GM18909 (cell line): ENCODE measurements at regions not wholly inside any gene's neighbourhood (a gene's known extent, or its start where the extent isn't known, plus 50 kb on each side); places are given as distances from the start of the nearest gene placed in this dataset.

Source experiments
- ATAC-seq: cut with Tn5 transposase; IDR thresholded peaks from one replicate; pipeline ENCODE4 v1.9.1; 2021; ENCODE audit warnings: mild to moderate bottlenecking; ENCODE audit not compliant: unreplicated experiment, poor library complexity

DNA sequence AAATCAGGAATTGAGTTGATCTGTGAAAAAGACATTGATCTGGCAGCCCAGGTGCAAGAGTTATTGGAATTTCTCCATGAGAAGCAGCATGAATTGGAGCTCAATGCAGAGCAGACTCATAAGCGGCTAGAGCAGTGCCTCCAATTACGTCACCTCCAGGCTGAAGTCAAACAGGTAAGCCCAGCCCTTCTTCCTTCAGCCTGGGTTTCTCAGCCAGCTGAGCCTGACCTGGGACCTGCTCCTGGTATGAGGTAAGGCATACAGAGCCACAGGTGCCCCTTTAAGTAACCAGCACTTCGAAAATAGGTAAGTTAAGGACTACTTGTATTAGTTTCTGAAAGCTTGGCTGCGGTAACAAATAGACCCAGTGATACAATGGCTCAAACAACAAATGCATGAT, 307.4 kb upstream of the UMPS start:
- ATAC-seq = no peak

DNA sequence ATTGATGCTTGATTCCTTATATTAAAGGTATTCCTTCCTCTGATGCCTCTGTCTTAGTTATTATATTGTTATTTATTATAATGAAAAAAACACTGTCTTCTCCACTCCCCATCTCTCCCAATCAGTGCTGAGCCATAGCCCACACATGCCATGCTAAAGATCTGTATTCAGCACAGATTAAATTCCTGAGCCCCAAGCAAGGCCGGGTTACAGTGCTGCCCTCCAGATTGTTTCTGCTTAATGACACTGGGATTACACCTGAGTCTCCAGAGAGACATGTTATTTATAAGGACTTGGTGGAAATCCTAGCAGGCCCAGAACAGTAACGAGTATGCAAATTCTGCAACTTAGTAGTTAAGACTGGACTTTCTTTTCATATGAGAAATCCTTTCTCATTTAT, 305.9 kb upstream of the UMPS start:
- ATAC-seq = no peak

DNA sequence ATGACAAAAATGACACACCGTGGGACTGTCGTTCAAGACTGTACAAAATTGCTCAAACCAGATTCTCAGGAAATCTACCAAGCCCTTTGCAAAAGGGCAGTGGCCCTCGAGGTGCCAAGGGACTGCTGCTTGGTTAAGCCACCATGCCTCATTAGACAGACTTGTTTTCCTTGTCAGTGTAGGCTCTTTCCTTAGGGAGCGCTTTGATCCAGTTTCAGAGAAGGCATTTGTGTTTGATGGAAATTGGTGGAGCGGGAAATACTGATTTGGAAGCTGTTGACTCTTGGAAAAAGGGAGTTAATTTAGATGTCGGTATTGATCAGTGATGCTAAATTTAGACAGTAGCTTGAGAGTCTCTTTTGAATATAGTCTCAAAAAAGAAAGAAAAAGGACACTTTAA, 304.3 kb upstream of the UMPS start:
- ATAC-seq = no peak

- ATAC-seq = no peak
Observed at GRCh38 chr3:124428372-124429128, 301.7 kb upstream of the UMPS start.

DNA sequence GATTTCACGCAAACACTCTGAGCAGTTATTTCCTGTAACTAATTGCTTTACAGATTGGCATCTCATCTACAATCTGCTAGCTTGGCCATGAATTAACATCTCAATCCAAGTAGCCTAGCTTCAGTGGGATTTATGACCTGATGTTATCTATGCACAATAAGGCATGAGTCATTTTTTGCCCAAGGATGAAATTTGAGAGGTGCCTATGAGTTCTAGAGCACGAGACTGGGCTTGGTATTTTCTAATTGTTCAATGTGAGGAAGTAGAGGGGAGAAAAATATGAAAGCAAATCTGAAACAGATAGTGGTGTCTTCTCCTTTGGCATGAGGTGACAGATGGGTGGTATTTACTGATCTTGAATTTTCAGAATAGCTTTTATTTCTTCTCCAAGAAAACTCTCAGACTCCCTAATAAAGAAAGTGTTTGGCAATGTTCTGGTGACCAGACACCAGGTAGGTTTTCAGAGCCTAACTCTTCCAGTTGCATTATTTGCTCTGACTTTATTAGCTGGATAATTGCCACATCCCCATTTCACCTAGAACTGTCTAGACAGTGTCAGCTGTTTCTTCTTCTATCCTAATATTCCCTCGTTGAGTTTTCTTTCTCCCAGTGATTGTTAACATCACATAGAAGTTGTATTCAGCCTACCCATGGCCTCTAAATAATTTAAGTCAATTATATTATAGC, 301.0 kb upstream of the UMPS start:
- no peak for ATAC-seq

GRCh38 chr3:124431331-124431994, 298.8 kb upstream of the UMPS start:
- no peak for ATAC-seq

- ATAC-seq = no peak
Observed at GRCh38 chr3:124434176-124434575, 296.1 kb upstream of the UMPS start.

DNA sequence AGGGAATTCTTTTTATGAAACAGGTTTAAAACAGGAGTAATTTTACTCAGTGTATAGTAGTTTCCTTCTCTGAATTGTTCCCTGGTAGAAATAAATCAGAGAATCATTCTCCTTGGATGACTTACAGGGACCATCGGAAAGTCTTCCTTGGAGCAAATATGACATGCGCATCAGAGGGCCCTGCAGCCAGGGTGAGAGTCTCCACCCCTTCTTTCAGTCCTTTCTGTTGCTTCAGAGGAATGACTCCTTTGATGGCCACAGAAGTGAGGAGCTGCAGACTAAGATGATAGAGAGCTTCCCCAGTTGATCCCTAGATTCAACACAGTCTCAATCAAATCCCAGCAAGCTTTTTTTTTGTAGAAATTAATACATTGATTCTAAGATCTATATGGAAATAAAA, 294.8 kb upstream of the UMPS start:
- ATAC-seq = no peak

GRCh38 chr3:124438813-124439212, 291.4 kb upstream of the UMPS start:
- no peak for ATAC-seq

- no peak for ATAC-seq
Observed at GRCh38 chr3:124439603-124440002, 290.6 kb upstream of the UMPS start.

GRCh38 chr3:124441766-124442165, 288.5 kb upstream of the UMPS start:
- no peak for ATAC-seq

DNA sequence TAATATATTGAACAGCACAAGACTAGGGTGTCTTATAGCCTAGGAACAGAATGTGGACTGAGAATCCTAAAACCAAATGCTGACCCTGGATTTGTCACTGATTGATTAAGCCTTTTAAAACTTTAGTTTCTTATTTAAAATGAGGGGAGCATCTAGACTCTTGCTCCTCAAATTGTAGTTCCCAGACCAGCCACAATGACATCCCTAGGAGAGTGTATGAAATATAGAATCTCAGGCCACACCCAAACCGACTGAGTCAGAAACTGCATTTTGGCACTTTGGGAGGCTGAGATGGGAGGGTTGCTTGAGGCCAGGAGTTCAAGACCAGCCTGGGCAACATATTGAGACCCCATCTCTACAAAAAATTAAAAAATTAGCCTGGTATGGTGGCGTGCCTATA, 287.8 kb upstream of the UMPS start:
- no peak for ATAC-seq

DNA sequence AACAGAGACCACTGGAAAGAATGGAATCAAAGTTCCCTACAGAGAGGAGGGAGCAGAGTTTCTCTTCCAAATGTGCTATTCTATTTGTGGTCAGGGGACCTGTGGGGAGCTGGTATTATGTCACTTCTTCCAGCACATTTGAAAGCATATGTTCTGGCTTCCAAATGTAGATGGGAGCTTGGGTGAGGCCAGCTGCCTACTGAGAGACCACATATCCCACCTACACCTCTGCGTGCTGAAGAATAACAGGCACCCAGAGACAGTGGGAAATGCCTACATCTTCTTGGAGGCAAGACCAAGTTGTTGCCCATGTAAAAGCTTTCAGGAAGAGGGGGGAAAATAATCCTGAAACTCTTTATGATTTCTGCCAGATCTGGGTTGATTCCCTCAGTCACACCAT, 286.8 kb upstream of the UMPS start:
- no peak for ATAC-seq

GRCh38 chr3:124444075-124444474, 286.2 kb upstream of the UMPS start:
- no peak for ATAC-seq

GRCh38 chr3:124444896-124445295, 285.4 kb upstream of the UMPS start:
- ATAC-seq = no peak

GRCh38 chr3:124447845-124448244, 282.4 kb upstream of the UMPS start:
- no peak for ATAC-seq

DNA sequence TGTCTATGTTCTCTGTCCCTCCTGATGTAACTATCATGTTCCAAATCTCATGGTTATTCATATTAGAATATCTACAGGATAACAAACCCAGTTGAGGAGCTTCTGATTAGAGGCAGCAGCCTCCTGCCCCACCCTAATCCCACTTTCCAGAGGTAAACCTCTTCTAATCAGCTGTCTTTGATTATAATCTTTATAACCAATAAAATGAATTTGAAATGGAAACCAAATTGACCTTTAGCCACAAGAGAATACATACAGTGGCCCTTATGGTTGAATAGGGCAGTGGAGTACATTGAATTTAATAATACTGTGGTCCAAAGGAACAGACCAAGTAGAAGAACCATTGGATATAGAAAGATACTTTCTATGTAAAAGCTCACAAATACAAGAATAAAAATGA, 281.3 kb upstream of the UMPS start:
- no peak for ATAC-seq

- no peak for ATAC-seq
Observed at GRCh38 chr3:124450366-124450765, 279.9 kb upstream of the UMPS start.

- peak; percentile 76 for ATAC-seq
Observed at GRCh38 chr3:124451630-124452317, 278.5 kb upstream of the UMPS start.

DNA sequence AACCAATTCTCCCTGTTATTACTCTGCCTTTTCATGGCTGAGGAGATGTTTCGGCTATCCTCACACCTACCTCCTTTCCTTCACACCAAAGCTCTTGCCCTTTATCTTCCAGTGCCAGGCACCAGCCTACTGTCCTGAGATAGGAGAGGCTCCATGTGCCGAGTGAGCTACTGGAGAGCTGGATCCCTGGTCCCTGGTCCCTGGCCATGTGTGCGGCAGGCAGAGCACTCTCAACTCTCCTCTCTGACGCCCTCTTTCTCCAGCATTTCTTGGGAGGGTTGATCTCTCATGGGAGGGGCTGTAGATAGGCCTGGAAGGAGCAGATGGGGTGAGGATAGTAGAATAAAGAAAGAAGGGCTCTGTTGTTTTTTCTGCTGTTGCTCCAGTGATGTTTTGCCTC, 277.1 kb upstream of the UMPS start:
- ATAC-seq = no peak

- no peak for ATAC-seq
Observed at GRCh38 chr3:124455891-124456290, 274.4 kb upstream of the UMPS start.
